Bronchial epithelial cell (primary cell): ENCODE measurements at regions not wholly inside any gene's neighbourhood (a gene's known extent, or its start where the extent isn't known, plus 50 kb on each side); places are given as distances from the start of the nearest gene placed in this dataset.
A peak's percentile ranks its signal among the peaks of the same experiment; 100 is the strongest.

Source experiments
- DNase-seq: peaks from one replicate; pipeline ENCODE4 v3.0.0-alpha.2; 2010; ENCODE audit warnings: low read depth
- FAIRE-seq: peaks from 2 replicates; lab custom pipeline; 2011; peaks lifted over from hg19 to GRCh38; lab: Jason Lieb, UNC
- H3K27me3 ChIP-seq: 2 replicates; pipeline ENCODE4 v1.5.1; 2011; ENCODE audit warnings: low read length; ENCODE audit not compliant: control insufficient read depth, insufficient read depth
- H3K36me3 ChIP-seq: 2 replicates; pipeline ENCODE4 v1.5.1; 2011; ENCODE audit warnings: low read length; ENCODE audit not compliant: control insufficient read depth, insufficient read depth
- H3K4me3 ChIP-seq: 2 replicates; pipeline ENCODE4 v1.5.1; 2011; ENCODE audit warnings: mild to moderate bottlenecking, low read depth, low read length, control low read depth
- TF ChIP-seq, protein P1 (sequence below): IDR thresholded peaks from 2 replicates; pipeline ENCODE4 v1.5.1; 2011; ENCODE audit warnings: mild to moderate bottlenecking, moderate library complexity, low read length, control low read depth, inconsistent platforms; ENCODE audit not compliant: insufficient read depth, severe bottlenecking

GRCh38 chr3:24829011-24829581 lies 334.4 kb upstream of the THRB start:
- H3K4me3 ChIP-seq = peak overlapping the region; percentile 20
- H3K27me3 ChIP-seq = peaks cover 13% of the 10 kb centered on the region

DNA sequence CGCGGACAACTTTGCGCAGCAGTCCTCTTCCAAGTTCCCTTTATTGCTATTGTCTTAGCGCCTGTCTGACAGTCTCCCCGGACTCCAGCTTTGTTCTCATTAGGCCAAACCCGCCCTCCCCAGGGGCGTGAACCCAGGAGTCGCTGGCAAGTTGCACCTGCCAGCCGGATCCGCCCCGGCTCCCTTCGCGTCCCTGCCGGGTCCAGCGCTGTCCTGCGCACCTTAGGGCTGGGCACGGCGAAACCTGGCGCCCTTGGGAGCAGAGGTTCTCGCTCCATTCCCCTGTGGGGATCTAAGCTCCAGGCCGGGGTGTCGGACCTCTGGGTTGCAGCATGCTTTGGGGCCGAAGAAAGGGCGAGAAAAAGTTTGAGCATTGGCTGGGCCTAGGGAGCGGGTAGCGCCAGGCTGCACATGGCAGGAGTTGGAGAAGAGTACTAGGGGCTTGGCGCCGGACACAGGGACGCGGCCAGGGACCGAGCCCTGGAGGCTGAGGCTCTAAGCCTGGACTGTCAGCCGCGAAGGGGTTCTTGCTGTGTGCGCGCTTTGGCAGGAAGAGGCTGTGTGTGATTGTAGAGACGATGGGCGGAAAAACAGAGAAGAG lies 335.1 kb upstream of the THRB start:
- no peak for DNase-seq
- Histone ChIP-seq H3K27me3 (peaks cover 13% of the 10 kb centered on the region), H3K4me3 (peak overlapping the region; percentile 20), H3K36me3 (no peaks in the 10 kb centered on the region)
- TF ChIP-seq, protein P1, sequence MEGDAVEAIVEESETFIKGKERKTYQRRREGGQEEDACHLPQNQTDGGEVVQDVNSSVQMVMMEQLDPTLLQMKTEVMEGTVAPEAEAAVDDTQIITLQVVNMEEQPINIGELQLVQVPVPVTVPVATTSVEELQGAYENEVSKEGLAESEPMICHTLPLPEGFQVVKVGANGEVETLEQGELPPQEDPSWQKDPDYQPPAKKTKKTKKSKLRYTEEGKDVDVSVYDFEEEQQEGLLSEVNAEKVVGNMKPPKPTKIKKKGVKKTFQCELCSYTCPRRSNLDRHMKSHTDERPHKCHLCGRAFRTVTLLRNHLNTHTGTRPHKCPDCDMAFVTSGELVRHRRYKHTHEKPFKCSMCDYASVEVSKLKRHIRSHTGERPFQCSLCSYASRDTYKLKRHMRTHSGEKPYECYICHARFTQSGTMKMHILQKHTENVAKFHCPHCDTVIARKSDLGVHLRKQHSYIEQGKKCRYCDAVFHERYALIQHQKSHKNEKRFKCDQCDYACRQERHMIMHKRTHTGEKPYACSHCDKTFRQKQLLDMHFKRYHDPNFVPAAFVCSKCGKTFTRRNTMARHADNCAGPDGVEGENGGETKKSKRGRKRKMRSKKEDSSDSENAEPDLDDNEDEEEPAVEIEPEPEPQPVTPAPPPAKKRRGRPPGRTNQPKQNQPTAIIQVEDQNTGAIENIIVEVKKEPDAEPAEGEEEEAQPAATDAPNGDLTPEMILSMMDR = no peak
- FAIRE-seq = no peak

More at GRCh38 chr3:24829011-24829581, 334.4 kb upstream of the THRB start:
- H3K36me3 ChIP-seq = no peaks in the 10 kb centered on the region
- DNase-seq (no peak), FAIRE-seq (no peak)
- TF ChIP-seq, protein P1 = no peak

GRCh38 chr3:24830230-24831152 lies 335.8 kb upstream of the THRB start:
- no peak overlapping the region for H3K4me3 ChIP-seq
- TF ChIP-seq, protein P1 = no peak
- DNase-seq = no peak
- no peaks in the 10 kb centered on the region for H3K36me3 ChIP-seq
- peaks cover 13% of the 10 kb centered on the region for H3K27me3 ChIP-seq
- FAIRE-seq = no peak

DNA sequence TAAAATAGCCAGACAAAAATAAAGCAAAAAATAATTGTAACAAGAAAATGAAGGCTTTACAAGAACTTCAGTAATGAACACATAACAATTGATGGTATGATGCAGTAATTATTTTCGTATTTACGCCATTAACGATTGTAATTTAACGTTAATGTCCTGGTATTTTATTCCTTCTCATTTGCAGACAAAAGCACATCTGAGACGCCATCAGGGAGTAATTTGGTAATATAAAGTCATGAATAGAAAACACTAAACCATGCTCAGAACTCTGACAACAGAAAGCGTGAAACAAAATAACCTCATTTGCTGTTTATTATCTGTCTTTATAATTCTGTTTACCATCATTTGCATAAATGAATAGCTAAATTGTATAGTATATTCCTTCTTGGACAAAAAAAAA lies 336.6 kb upstream of the THRB start:
- TF ChIP-seq, protein P1 = no peak
- H3K27me3 ChIP-seq = peaks cover 13% of the 10 kb centered on the region
- FAIRE-seq = no peak

DNA sequence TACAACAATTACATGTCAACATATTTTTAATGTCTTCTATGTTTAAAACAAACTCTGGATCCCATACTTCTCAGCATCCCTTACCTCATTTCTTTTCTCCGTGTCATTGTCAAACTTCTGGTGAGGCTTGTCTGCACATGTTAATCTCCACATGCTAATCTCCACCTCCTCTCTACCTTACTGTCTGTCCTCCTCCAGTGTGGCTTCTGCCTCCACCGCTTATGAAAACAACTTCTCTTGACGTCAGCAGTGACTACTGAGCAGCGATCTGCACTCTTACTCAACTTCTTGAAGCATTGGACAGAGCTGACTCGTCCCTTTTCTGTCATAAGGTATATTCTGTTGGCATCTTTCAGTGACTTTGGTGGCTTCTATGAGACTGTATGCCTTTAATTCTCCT lies 338.2 kb upstream of the THRB start:
- Histone ChIP-seq H3K4me3 (no peak overlapping the region), H3K27me3 (peaks cover 13% of the 10 kb centered on the region), H3K36me3 (no peaks in the 10 kb centered on the region)
- no peak for FAIRE-seq
- DNase-seq = peak; percentile 68
- TF ChIP-seq, protein P1 = no peak

More for the DNA sequence above, 336.6 kb upstream of the THRB start:
- no peak for DNase-seq
- no peaks in the 10 kb centered on the region for H3K36me3 ChIP-seq
- H3K4me3 ChIP-seq = no peak overlapping the region
